GM12892 (cell line): ENCODE measurements at regions not wholly inside any gene's neighbourhood (a gene's known extent, or its start where the extent isn't known, plus 50 kb on each side); places are given as distances from the start of the nearest gene placed in this dataset.

Experiments
- DNase-seq: peaks from one replicate; pipeline ENCODE4 v3.0.0; 2011; ENCODE audit not compliant: insufficient read length
- FAIRE-seq: peaks from 2 replicates; lab custom pipeline; 2011; peaks lifted over from hg19 to GRCh38; lab: Jason Lieb, UNC
- POLR2A ChIP-seq: IDR thresholded peaks from 2 replicates; pipeline ENCODE4 v1.6.1; 2011; ENCODE audit warnings: low read depth, low read length, control low read depth
- POLR2AphosphoS5 ChIP-seq: IDR thresholded peaks from 2 replicates; pipeline ENCODE4 v1.6.1; 2011; ENCODE audit warnings: low read depth, low read length, control low read depth
- TAF1 ChIP-seq: IDR thresholded peaks from 2 replicates; pipeline ENCODE4 v1.6.1; 2011; ENCODE audit warnings: low read depth, mild to moderate bottlenecking, control low read depth, low read length, borderline replicate concordance

GRCh38 chr1:217921126-217921904, 290.2 kb downstream of the SPATA17 start:
- FAIRE-seq (no peak), DNase-seq (no peak)
- TF ChIP-seq POLR2AphosphoS5: no peak
- TF ChIP-seq POLR2A: no peak
- TF ChIP-seq TAF1: no peak

- no peak for FAIRE-seq
- no peak for TF ChIP-seq POLR2A
- no peak for TF ChIP-seq POLR2AphosphoS5
- TF ChIP-seq TAF1: no peak
- no peak for DNase-seq
These were observed 293.8 kb downstream of the SPATA17 start for GRCh38 chr1:217924924-217925323.

- no peak for FAIRE-seq
- TF ChIP-seq POLR2AphosphoS5: no peak
- no peak for TF ChIP-seq POLR2A
- TF ChIP-seq TAF1: no peak
- no peak for DNase-seq
These were observed 298.2 kb downstream of the SPATA17 start for GRCh38 chr1:217929213-217929885.

GRCh38 chr1:217943361-217943760, 312.2 kb downstream of the SPATA17 start:
- DNase-seq (no peak), FAIRE-seq (no peak)
- TF ChIP-seq POLR2AphosphoS5 (no peak), TAF1 (no peak), POLR2A (no peak)

- no peak for TF ChIP-seq POLR2A
- TF ChIP-seq POLR2AphosphoS5: no peak
- TF ChIP-seq TAF1: no peak
- FAIRE-seq (no peak), DNase-seq (no peak)
These were observed 313.4 kb downstream of the SPATA17 start for GRCh38 chr1:217944550-217944949.

- TF ChIP-seq POLR2AphosphoS5: no peak
- no peak for TF ChIP-seq TAF1
- no peak for TF ChIP-seq POLR2A
- no peak for FAIRE-seq
- no peak for DNase-seq
These were observed 315.4 kb downstream of the SPATA17 start for GRCh38 chr1:217946511-217946910.

- TF ChIP-seq POLR2A (no peak), TAF1 (no peak), POLR2AphosphoS5 (no peak)
- no peak for DNase-seq
- no peak for FAIRE-seq
These were observed 317.6 kb downstream of the SPATA17 start for GRCh38 chr1:217948741-217949140.

- FAIRE-seq (no peak), DNase-seq (no peak)
- TF ChIP-seq POLR2A (no peak), TAF1 (no peak), POLR2AphosphoS5 (no peak)
These were observed 322.2 kb downstream of the SPATA17 start for GRCh38 chr1:217953330-217953729.

- no peak for DNase-seq
- no peak for FAIRE-seq
- TF ChIP-seq POLR2AphosphoS5 (no peak), POLR2A (no peak), TAF1 (no peak)
These were observed 322.8 kb downstream of the SPATA17 start for GRCh38 chr1:217953922-217954321.

- DNase-seq (no peak), FAIRE-seq (no peak)
- no peak for TF ChIP-seq POLR2AphosphoS5
- no peak for TF ChIP-seq POLR2A
- no peak for TF ChIP-seq TAF1
These were observed 324.6 kb downstream of the SPATA17 start for GRCh38 chr1:217955723-217956122.

- FAIRE-seq: no peak
- no peak for TF ChIP-seq POLR2AphosphoS5
- no peak for TF ChIP-seq TAF1
- no peak for TF ChIP-seq POLR2A
- no peak for DNase-seq
These were observed 319.8 kb upstream of the RRP15 start for GRCh38 chr1:217965156-217965786.
